H1 (cell line): ENCODE measurements at regions not wholly inside any gene's neighbourhood (a gene's known extent, or its start where the extent isn't known, plus 50 kb on each side); places are given as distances from the start of the nearest gene placed in this dataset.

Experiments used
- CTCF ChIA-PET: fragments of 300-600 bp; sonication (Branson Sonifier 250); formaldehyde crosslinking; loops from one replicate; lab custom pipeline; 2021; ENCODE audit not compliant: partially characterized antibody; lab: Charles Lee
- POLR2A ChIA-PET: fragments of 300-600 bp; sonication (Branson Sonifier 250); formaldehyde crosslinking; loops from one replicate; lab custom pipeline; 2021; ENCODE audit warnings: inconsistent platforms; ENCODE audit not compliant: partially characterized antibody; lab: Charles Lee
- DNase-seq, 2 experiments: peaks; one replicate each; pipeline versions ENCODE4 v3.0.0 to v3.0.0-alpha.2; 2010 to 2022; ENCODE audit warnings: low spot score in 2 of 2, low read depth in 1 of 2, mixed read lengths in 1 of 2
- FAIRE-seq: peaks from 2 replicates; lab custom pipeline; 2011; peaks lifted over from hg19 to GRCh38; lab: Jason Lieb, UNC
- H2AFZ ChIP-seq: 2 replicates; pipeline ENCODE4 v1.8.1; 2012; ENCODE audit warnings: low read length, inconsistent platforms
- H2AK5ac ChIP-seq: 2 replicates; pipeline ENCODE4 v1.6.1; 2013; ENCODE audit warnings: low read depth, low read length
- H2BK120ac ChIP-seq: replicated peaks from 2 replicates; pipeline ENCODE3; 2013; ENCODE audit warnings: low read depth, low read length, inconsistent platforms
- H2BK12ac ChIP-seq: 2 replicates; pipeline ENCODE4 v1.6.1; 2013; ENCODE audit warnings: low read depth, low read length
- H2BK15ac ChIP-seq: 2 replicates; pipeline ENCODE4 v1.6.1; 2013; ENCODE audit warnings: low read length
- H2BK20ac ChIP-seq: 2 replicates; pipeline ENCODE4 v1.6.1; 2013; ENCODE audit warnings: low read length
- H2BK5ac ChIP-seq: 2 replicates; pipeline ENCODE4 v1.6.1; 2013; ENCODE audit warnings: low read depth, low read length
- H3K14ac ChIP-seq: 2 replicates; pipeline ENCODE4 v1.6.1; 2013; ENCODE audit warnings: inconsistent platforms; ENCODE audit not compliant: insufficient read length
- H3K18ac ChIP-seq: 2 replicates; pipeline ENCODE4 v1.6.1; 2013; ENCODE audit warnings: low read length; ENCODE audit errors: extremely low read depth
- H3K23ac ChIP-seq: 2 replicates; pipeline ENCODE4 v1.6.1; 2013; ENCODE audit warnings: inconsistent platforms; ENCODE audit not compliant: insufficient read length
- H3K23me2 ChIP-seq: 2 replicates; pipeline ENCODE4 v1.6.1; 2013; ENCODE audit warnings: low read depth, low read length
- H3K27ac ChIP-seq: 2 replicates; pipeline ENCODE4 v1.6.1; 2011; ENCODE audit warnings: low read depth, low read length, inconsistent platforms
- H3K27me3 ChIP-seq, 4 experiments: replicated peaks in 1 of 4; 1 replicate in 1 of 4; 2 replicates in 3 of 4; pipeline versions ENCODE4 v1.6.1 to v1.8.1; 2011 to 2013; ENCODE audit warnings: low read length in 3 of 4, mild to moderate bottlenecking in 3 of 4, inconsistent platforms in 2 of 4, mixed read lengths in 2 of 4, moderate library complexity in 1 of 4; ENCODE audit not compliant: control insufficient read depth in 3 of 4, insufficient read depth in 3 of 4; ENCODE audit errors: extremely low read depth in 1 of 4
- H3K36me3 ChIP-seq, 4 experiments: 2 replicates each; pipeline versions ENCODE4 v1.6.1 to v1.8.1; 2011 to 2013; ENCODE audit warnings: mild to moderate bottlenecking in 4 of 4, low read length in 3 of 4, moderate library complexity in 2 of 4, control low read depth in 1 of 4, inconsistent platforms in 1 of 4; ENCODE audit not compliant: insufficient read depth in 4 of 4, control insufficient read depth in 2 of 4
- H3K4ac ChIP-seq: replicated peaks from 2 replicates; pipeline ENCODE3; 2013; ENCODE audit warnings: low read length, low read depth, mixed read lengths, inconsistent platforms; ENCODE audit not compliant: insufficient read length
- H3K4me1 ChIP-seq, 4 experiments: replicated peaks in 1 of 4; 1 replicate in 1 of 4; 2 replicates in 3 of 4; pipeline versions ENCODE4 v1.6.1 to v1.8.1; 2011 to 2013; ENCODE audit warnings: low read length in 3 of 4, inconsistent platforms in 2 of 4, mixed read lengths in 1 of 4; ENCODE audit not compliant: insufficient read depth in 4 of 4, control insufficient read depth in 3 of 4
- H3K4me2 ChIP-seq, 2 experiments: 2 replicates each; pipeline versions ENCODE4 v1.6.1 to v1.8.1; 2011 to 2013; ENCODE audit warnings: low read depth in 2 of 2, low read length in 2 of 2, control low read depth in 1 of 2, inconsistent platforms in 1 of 2, mild to moderate bottlenecking in 1 of 2; ENCODE audit not compliant: insufficient read depth in 1 of 2
- H3K4me3 ChIP-seq, 4 experiments: fragments of 200-600, 300-600 bp in 1 of 4; sonication (generic), shearing (Covaris generic), sonication (Bioruptor Twin) in 1 of 4; 2 replicates each; pipeline versions ENCODE4 v1.5.1 to v1.8.1; 2011 to 2016; ENCODE audit warnings: low read length in 4 of 4, low read depth in 3 of 4, control low read depth in 2 of 4, inconsistent platforms in 2 of 4, mild to moderate bottlenecking in 2 of 4, mixed read lengths in 1 of 4, moderate library complexity in 1 of 4; ENCODE audit not compliant: insufficient read depth in 2 of 4; ENCODE audit errors: extremely low read depth in 1 of 4
- H3K56ac ChIP-seq: replicated peaks from 2 replicates; pipeline ENCODE3; 2013; ENCODE audit warnings: low read depth, mild to moderate bottlenecking, mixed read lengths, low read length, inconsistent platforms; ENCODE audit not compliant: insufficient read length
- H3K79me1 ChIP-seq: 2 replicates; pipeline ENCODE4 v1.6.1; 2013; ENCODE audit warnings: low read depth, low read length, control low read depth
- H3K79me2 ChIP-seq, 2 experiments: 2 replicates each; pipeline versions ENCODE4 v1.6.1 to v1.8.1; 2012 to 2013; ENCODE audit warnings: low read length in 2 of 2, mild to moderate bottlenecking in 2 of 2, inconsistent platforms in 1 of 2; ENCODE audit not compliant: insufficient read depth in 2 of 2, control insufficient read depth in 1 of 2
- H3K9ac ChIP-seq, 4 experiments: replicated peaks in 1 of 4; 1 replicate in 1 of 4; 2 replicates in 3 of 4; pipeline versions ENCODE4 v1.6.1 to v1.8.1; 2011 to 2013; ENCODE audit warnings: low read depth in 3 of 4, low read length in 3 of 4, control low read depth in 2 of 4, mild to moderate bottlenecking in 2 of 4, moderate library complexity in 2 of 4, inconsistent platforms in 1 of 4; ENCODE audit errors: extremely low read depth in 1 of 4
- H3K9me3 ChIP-seq, 2 experiments: 2 replicates each; pipeline versions ENCODE4 v1.6.1 to v1.8.1; 2012 to 2013; ENCODE audit warnings: mild to moderate bottlenecking in 2 of 2, moderate library complexity in 2 of 2, control low read depth in 1 of 2, inconsistent platforms in 1 of 2, low read depth in 1 of 2, low read length in 1 of 2, mixed read lengths in 1 of 2; ENCODE audit not compliant: insufficient read depth in 2 of 2
- H4K20me1 ChIP-seq, 2 experiments: replicated peaks in 1 of 2; 2 replicates each; pipeline versions ENCODE3 to v1.8.1; 2011 to 2013; ENCODE audit warnings: inconsistent platforms in 2 of 2, low read length in 2 of 2, mild to moderate bottlenecking in 1 of 2; ENCODE audit not compliant: insufficient read depth in 2 of 2, control insufficient read depth in 1 of 2
- H4K5ac ChIP-seq: 2 replicates; pipeline ENCODE4 v1.6.1; 2013; ENCODE audit warnings: low read length, low read depth, mixed read lengths, inconsistent platforms; ENCODE audit not compliant: insufficient read length
- H4K8ac ChIP-seq: 2 replicates; pipeline ENCODE4 v1.8.0; 2013; ENCODE audit warnings: mild to moderate bottlenecking, moderate library complexity, low read length, inconsistent platforms; ENCODE audit not compliant: insufficient read depth; ENCODE audit errors: extremely low read depth
- H4K91ac ChIP-seq: replicated peaks from 2 replicates; pipeline ENCODE3; 2013; ENCODE audit warnings: low read length, mixed read lengths, inconsistent platforms; ENCODE audit not compliant: insufficient read length
- HDAC6 ChIP-seq: IDR thresholded peaks from one replicate; pipeline ENCODE4 v1.7.1; 2012; ENCODE audit warnings: low read depth, mild to moderate bottlenecking, inconsistent platforms, low read length, moderate library complexity
- RAD21 ChIP-seq, 2 experiments: IDR thresholded peaks in 1 of 2; conservative IDR thresholded peaks in 1 of 2; 2 replicates each; pipeline ENCODE4 v1.6.1; 2011; ENCODE audit warnings: low read depth in 2 of 2, low read length in 2 of 2, improper control_type of control experiment in 1 of 2, inconsistent platforms in 1 of 2, mild to moderate bottlenecking in 1 of 2, moderate library complexity in 1 of 2
- WGBS, 2 experiments: shearing (Covaris generic) in 1 of 2; methylation state at CpG; one replicate each; pipeline versions ENCODE4 v1.1.6 to v1.1.7; 2013 to 2015; ENCODE audit warnings: low lambda C conversion rate in 2 of 2, mixed read lengths in 2 of 2, inconsistent platforms in 1 of 2, low coverage in 1 of 2, missing lambda C conversion rate in 1 of 2; ENCODE audit not compliant: insufficient replicate concordance in 2 of 2, insufficient coverage in 1 of 2, insufficient read length in 1 of 2; ENCODE audit errors: extremely low coverage in 1 of 2, missing lambda C conversion rate in 1 of 2; 5-methylcytosine and 5-hydroxymethylcytosine counted together
- TF ChIP-seq, protein P1 (sequence below), 3 experiments: IDR thresholded peaks; 1 replicate in 2 of 3; 2 replicates in 1 of 3; pipeline versions ENCODE4 v1.5.1 to v1.6.1; 2011; ENCODE audit warnings: low read length in 3 of 3, mild to moderate bottlenecking in 3 of 3, inconsistent platforms in 2 of 3, low read depth in 1 of 3, moderate library complexity in 1 of 3; ENCODE audit not compliant: insufficient read depth in 1 of 3; ENCODE audit errors: control extremely low read depth in 1 of 3

DNA sequence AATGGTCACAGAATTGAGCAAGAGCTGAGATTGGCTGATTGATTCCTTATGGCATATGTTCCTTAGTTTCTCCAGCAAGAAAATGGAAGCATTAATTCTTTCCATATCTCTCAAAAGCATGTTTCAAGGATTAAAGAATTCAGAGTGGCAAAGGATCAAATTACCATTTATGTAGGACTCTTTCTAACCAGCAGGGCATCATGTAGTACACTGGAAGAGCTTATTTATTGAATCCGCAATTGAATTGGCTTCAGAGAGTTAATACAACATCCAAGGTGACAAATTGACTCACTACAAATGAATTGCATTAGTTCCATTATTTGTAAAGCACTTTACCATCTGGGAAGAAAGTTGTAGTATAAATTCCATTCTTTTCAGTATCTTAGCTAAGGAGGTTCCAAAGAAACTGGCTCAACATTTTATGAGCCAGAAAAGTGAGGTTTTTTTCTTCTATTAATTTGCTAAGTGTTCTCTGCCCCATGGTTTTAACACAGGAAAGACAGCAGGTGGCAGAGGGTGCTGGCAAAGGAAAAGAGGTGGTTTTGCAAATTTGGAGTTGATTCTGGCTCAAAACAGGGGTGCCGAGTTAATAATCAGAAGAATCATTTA lies 409.9 kb downstream of the MTX2 start:
- no peak overlapping the region for H3K4me2 ChIP-seq
- H2BK12ac ChIP-seq, result no peak overlapping the region
- no peak overlapping the region for H3K56ac ChIP-seq
- H2BK5ac ChIP-seq, result no peak overlapping the region
- no peaks in the 10 kb centered on the region for H3K36me3 ChIP-seq
- H4K91ac ChIP-seq, result no peak overlapping the region
- no peak overlapping the region for H2BK15ac ChIP-seq
- H2AK5ac ChIP-seq, result no peak overlapping the region
- CTCF ChIA-PET, result interaction anchor here (0.6 to 2.4 kb wide), 7 partner anchors 9 to 539 kb away, joined by 3 to 8 read pairs (median 3); no protein-coding TSS in a partner anchor
- no peak overlapping the region for H2BK120ac ChIP-seq
- no peak overlapping the region for H2BK20ac ChIP-seq
- no peak overlapping the region for H3K4ac ChIP-seq
- no peaks in the 10 kb centered on the region for H3K9me3 ChIP-seq
- no peak overlapping the region for H2AFZ ChIP-seq
- H3K4me3 ChIP-seq, result no peak overlapping the region
- DNase-seq, result no peak
- FAIRE-seq, result peak; percentile 13
- no peak overlapping the region for H3K18ac ChIP-seq
- H3K23me2 ChIP-seq, result no peaks in the 10 kb centered on the region; the same call in 1 of the 2 replicates
- H4K5ac ChIP-seq, result no peak overlapping the region
- no peak overlapping the region for H3K14ac ChIP-seq
- H3K27ac ChIP-seq, result no peak overlapping the region
- peaks cover 2 to 9% (median 7%) of the 10 kb centered on the region in 4 experiments; a peak in 4 of 7 replicates for H3K4me1 ChIP-seq
- POLR2A ChIA-PET, result no interaction called here
- H3K79me2 ChIP-seq, result no peaks in the 10 kb centered on the region
- H3K27me3 ChIP-seq, result no peaks in the 10 kb centered on the region
- no peaks in the 10 kb centered on the region for H4K20me1 ChIP-seq
- H4K8ac ChIP-seq, result no peak overlapping the region
- no peak overlapping the region for H3K23ac ChIP-seq
- TF ChIP-seq RAD21 (IDR thresholded peaks at IDR 0.05 in 1 of 2, conservative IDR thresholded peaks at IDR 0.05 in 1 of 2; ENCODE audit: low read depth in 2 of 2, low read length in 2 of 2) (peak; percentile 19 to 43; a peak in 3 of 4 replicates), HDAC6 (no peak)
- TF ChIP-seq, protein P1, sequence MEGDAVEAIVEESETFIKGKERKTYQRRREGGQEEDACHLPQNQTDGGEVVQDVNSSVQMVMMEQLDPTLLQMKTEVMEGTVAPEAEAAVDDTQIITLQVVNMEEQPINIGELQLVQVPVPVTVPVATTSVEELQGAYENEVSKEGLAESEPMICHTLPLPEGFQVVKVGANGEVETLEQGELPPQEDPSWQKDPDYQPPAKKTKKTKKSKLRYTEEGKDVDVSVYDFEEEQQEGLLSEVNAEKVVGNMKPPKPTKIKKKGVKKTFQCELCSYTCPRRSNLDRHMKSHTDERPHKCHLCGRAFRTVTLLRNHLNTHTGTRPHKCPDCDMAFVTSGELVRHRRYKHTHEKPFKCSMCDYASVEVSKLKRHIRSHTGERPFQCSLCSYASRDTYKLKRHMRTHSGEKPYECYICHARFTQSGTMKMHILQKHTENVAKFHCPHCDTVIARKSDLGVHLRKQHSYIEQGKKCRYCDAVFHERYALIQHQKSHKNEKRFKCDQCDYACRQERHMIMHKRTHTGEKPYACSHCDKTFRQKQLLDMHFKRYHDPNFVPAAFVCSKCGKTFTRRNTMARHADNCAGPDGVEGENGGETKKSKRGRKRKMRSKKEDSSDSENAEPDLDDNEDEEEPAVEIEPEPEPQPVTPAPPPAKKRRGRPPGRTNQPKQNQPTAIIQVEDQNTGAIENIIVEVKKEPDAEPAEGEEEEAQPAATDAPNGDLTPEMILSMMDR (IDR thresholded peaks at IDR 0.05; ENCODE audit: control extremely low read depth in 1 of 3, insufficient read depth in 1 of 3, low read depth in 1 of 3, low read length in 3 of 3), result 0 out of 4 replicates have a peak, but pooled peaks of 1 of the 3 experiments have one; percentile 10
- TF ChIP-seq, all 59 proteins: peak for 2
- Histone ChIP-seq H3K79me1 (no peaks in the 10 kb centered on the region), H3K9ac (no peak overlapping the region)
- 85% methylated on average over 2 of the region's 2 CpGs; no CpG with 5 or more reads in 1 of the 2 experiments for WGBS, 2 experiments
